GM19023 (cell line): ENCODE measurements at regions not wholly inside any gene's neighbourhood (a gene's known extent, or its start where the extent isn't known, plus 50 kb on each side); places are given as distances from the start of the nearest gene placed in this dataset.
"Not testable (repeated sequence)": the region's sequence is repeated elsewhere in the genome, so short reads cannot be mapped to it uniquely, and the experiment has no call there.

ENCODE experiments used
- ATAC-seq: cut with Tn5 transposase; IDR thresholded peaks from one replicate; pipeline ENCODE4 v1.9.1; 2021; ENCODE audit warnings: mild to moderate bottlenecking, moderate library complexity; ENCODE audit not compliant: unreplicated experiment

- ATAC-seq, result no peak
Observed at GRCh38 chr15:81908111-81908510, 137.7 kb downstream of the MEX3B start.

GRCh38 chr15:81907521-81907920 is 138.3 kb downstream of the MEX3B start:
- ATAC-seq, result no peak

DNA sequence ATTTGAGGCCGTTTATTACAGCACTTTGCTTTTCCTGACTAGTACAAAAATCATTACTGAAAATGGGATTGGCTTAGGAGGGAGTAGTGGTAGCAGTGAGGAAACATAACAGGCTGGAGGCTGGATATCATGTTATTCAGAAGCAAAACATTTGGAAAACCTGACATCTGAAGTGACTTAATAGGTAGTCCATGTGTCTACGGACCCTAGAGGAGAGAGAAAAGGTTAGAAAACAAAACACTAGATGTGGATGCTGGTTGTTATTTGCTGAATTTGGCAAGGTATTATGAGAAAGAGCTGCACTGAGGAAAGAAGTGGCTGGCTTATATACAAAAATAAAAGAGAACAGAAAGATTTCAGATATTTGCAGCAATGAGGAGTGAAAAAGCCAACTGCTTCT is 139.9 kb downstream of the MEX3B start:
- no peak for ATAC-seq

GRCh38 chr15:81901319-81901718 is 144.5 kb downstream of the MEX3B start:
- ATAC-seq, result no peak

GRCh38 chr15:81899730-81900129 is 146.1 kb downstream of the MEX3B start:
- no peak for ATAC-seq

GRCh38 chr15:81899024-81899423 is 146.8 kb downstream of the MEX3B start:
- no peak for ATAC-seq

DNA sequence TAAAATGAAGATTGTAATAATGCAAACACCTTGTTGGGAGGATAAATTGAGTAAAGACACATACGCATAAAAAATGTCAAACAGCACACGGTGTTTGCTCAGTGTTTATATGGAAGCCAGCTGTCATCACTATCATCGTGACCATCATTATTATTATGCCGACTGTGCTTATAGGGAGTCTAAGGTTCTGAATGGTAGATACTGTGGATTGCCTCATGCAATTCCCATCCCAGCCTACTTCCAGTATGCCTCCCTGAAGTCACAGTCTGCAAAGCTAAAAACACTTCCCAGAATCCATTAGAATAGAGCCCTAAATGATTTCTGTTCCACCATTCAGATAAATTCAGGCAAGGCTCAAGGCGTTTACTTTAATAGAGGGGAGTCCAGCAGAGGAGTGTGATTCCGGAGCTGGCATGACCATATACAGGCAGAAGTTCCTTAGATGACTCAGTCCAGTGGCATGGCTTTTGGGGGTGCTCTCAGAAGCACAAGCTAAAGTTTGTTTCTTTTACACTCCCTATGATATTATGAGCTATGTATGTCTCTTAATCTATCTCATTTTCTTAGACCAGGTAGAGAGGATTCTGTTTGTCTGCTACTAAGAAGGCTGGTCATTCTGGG is 148.7 kb downstream of the MEX3B start:
- ATAC-seq, result no peak

DNA sequence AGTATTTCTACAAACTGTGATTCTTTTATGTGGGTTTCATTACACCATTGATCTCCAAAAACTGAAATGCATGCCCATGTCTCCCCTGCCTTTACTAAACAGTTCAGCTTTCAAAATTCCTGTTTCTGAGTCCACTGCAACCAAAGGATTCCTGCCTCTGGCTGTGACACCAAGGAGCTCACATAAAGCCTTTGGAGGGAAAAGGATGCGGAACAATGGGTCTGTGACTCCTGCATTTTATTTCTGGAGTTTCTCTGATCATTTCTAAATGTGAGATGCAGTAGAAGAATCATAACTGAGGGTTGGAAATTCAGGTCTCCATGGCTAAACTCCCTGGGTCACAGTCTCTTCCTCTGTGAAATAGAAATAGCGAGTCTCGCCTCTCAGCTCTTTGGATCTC is 149.5 kb downstream of the MEX3B start:
- ATAC-seq, result no peak

DNA sequence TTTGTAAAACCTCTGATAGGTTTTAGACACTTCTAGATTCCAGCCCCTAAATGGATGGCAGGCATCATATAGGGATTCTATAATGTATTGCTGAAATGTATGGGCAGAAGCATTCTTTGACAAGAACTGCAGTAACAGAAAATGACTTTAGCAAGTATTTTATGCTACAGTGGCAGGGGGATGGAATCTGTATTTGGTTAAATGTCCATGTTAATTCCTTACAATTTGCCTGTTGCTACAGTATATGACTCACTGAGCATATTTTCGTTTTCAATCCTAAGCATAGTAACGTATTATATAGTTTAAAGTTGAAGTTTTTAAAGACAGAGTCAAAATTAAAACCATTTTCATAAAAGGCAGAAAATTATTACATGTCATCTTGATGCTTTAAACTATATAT is 150.1 kb downstream of the MEX3B start:
- no peak for ATAC-seq

DNA sequence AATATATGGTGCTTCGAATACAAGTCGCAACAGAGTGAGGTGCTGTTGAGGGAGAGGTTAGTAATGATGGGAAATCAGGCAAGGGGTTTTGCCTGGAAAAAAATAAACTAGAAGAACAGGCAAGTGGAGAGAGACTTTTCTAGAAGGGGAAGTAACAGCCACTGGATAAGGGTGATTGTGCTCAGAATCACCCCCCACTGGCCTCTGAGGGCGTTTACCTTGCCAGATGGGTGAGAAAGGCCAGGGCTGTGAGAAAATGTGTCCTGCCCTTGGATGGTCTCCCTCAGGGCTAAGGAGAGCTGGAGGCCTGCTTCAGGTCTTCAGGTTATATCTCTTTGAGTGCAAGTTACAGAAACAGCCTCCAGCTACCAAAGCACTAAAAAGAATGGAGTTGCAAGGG is 151.8 kb downstream of the MEX3B start:
- ATAC-seq, result no peak

DNA sequence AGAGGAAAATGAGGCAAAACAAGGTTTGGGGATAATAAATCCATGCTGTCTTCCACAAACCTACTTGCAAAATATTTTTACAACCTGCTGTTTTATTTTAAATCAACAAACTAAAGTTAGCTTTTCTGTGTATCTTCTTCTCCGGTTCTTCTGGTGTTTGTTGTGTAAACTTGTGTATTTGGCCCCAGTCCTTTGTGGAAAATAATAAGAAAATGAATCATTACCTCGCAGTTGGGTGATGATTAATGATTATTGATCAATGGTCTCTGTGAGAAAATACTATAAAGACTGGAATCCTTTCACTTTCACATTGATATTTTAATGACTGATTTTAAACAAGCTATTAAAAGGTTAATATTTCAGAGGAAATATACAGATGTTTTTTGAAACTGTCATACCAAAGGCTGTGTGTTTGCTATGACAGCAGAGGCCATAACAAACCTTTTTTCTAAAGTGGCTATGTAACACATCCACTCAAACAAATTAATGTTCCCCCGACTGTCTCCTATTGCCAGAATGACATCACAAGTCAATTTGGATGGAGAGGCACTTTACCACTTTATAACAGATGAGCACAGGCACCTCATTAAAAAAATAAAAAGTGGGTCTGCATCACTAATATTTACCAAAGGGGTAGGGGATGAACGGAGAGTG is 152.5 kb downstream of the MEX3B start:
- ATAC-seq, result no peak

- no peak for ATAC-seq
Observed at GRCh38 chr15:81890496-81890895, 155.3 kb downstream of the MEX3B start.

DNA sequence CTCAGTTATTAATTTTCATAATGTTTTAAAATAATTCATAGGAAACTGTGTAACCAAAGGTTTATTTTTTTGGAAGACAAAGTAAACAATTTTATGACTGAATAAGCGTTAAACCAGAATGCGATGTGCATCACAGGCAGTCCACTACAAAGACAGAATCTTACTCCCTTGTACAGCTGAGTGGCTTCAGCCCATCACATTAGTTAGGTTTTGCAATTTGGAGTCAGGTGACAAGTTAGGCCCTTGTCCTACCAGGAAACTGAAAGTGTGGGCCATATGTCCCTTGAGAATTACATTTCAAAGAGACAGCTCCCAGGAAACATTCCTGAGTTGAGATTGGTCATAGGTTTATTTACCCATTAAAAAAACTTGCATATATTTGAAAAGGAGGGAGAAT is 156.3 kb downstream of the MEX3B start:
- no peak for ATAC-seq

DNA sequence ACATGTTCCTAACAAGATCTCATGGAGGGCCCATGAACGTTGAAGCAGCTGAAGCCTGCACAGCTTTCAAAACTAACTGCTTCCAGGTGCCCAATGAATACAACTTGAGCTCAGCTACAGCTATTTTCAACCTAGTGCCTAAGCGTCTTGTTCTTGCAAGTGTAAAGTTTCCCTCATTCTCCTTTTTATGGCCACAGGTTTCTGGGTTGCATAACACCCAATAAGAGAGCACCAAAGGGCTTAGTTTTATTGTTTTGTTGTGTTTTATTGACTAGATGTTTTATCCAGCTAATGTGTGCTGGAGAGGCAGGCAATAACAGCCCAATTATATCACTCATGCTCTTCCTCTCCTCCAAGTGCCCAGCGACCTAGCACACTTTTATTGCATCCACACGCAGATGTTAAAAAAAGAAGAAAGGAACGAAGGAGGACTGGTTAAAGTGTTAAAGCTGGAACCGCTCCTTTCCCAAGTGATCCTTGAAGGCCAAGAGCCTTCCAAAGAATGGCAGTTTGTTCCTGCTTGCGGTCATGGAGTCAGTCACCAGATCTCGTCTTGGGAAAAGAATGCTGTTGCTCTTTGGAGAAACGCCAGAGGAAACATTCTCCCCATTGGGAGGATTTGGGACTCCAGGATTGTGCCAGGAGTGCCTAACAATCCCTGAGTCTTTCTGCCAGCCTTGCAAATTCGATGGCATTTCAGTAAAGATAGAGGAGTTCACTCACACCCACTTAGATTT is 156.9 kb downstream of the MEX3B start:
- ATAC-seq, result no peak

DNA sequence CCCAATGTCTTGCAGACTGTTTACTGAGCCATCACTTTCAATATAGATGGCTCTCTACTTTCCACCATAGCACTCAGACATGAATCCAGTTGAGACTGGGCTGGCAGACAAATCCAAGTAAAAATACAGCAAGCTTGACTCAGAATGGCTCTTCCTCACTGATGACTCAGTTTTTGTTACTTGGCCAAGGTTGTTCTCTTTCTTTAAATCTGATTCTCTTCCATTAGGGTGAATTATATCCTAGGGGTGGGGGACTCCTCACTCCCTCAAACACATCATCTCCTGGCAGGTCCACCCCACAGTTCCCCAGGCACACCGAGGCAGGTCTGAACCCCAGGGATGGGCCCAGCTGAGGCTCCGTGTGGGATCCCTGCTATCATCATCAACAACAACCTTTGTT is 157.9 kb downstream of the MEX3B start:
- no peak for ATAC-seq

GRCh38 chr15:81887188-81887587 is 158.6 kb downstream of the MEX3B start:
- ATAC-seq, result not testable (repeated sequence)

DNA sequence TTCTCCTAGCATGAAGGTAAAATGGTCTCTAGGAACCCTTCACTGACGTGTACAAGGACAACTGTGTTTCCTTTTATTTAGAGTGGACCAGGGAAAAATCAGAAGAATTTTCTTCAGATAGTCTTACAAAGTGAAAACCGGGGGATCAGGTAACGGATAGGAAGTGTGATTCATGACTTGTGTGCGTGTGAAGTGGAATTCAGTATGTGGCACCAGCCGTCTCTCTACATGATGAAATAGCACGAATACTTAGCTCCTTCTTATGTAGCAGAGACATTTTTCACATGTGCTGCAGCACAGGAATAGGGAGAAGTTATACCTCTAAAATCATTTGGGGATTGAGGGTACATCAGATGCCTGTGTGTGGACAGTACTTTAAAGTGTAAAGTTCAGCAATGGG is 159.2 kb downstream of the MEX3B start:
- no peak for ATAC-seq

DNA sequence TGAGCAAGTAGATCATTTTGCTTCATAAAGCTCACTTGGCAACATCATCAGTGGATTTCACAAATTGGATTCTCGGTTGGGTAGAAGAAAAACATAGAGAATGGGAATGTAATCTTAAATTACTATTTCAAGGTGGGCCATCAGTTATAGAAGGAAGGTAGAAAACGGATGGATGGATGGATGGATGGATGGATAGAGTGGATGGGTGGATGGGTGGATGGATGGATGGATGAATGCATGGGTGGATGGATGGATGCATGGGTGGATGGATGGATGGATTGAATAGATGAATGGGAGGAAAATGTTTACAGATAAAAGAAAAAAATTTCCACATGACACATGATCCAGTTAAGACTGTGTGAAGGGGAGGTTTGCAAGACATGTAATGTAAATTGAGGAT is 159.7 kb downstream of the MEX3B start:
- ATAC-seq, result no peak

DNA sequence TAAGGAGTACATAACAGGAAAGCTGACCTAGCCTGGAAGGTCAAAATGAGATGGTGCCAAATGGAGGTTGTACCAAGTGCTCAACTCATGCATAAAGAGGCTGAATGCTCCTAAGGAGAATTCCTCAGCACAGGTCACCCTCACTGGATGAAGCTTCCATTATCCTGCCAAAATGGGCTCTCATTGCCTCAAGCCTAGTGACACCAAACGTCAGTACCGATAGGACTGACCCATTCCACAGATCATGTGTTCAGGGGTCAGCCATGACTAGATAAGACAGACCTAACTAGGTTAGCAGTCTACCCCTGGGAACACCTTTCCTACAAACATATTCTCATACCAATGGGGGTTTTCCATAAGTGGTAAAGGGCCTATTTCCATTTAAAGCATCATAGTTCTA is 160.7 kb downstream of the MEX3B start:
- no peak for ATAC-seq

- ATAC-seq, result no peak
Observed at GRCh38 chr15:81882504-81882903, 163.3 kb downstream of the MEX3B start.

GRCh38 chr15:81880833-81881232 is 165.0 kb downstream of the MEX3B start:
- no peak for ATAC-seq

- ATAC-seq, result no peak
Observed at GRCh38 chr15:81880314-81880713, 165.5 kb downstream of the MEX3B start.
